ENCODE measurements at regions not wholly inside any gene's neighbourhood (a gene's known extent, or its start where the extent isn't known, plus 50 kb on each side); places are given as distances from the start of the nearest gene placed in this dataset.
A peak's percentile ranks its signal among the peaks of the same experiment; 100 is the strongest.

GRCh38 chr4:147071209-147071740 is 125.6 kb upstream of the TTC29 start:
- H3K4me1 ChIP-seq, result no peaks in the 10 kb centered on the region
- 81% methylated on average over 6 of the region's 6 CpGs for WGBS, 2 donors

GRCh38 chr4:147076179-147076578 is 130.5 kb upstream of the TTC29 start:
- 70 to 86% methylated on average over 2 of the region's 2 CpGs for WGBS, 2 donors
- Histone ChIP-seq H3K27ac (no peak overlapping the region), H3K4me3 (no peak overlapping the region), H3K27me3 (no peaks in the 10 kb centered on the region), H3K36me3 (no peaks in the 10 kb centered on the region), H3K4me1 (peaks cover 0 to 7% (median 0%) of the 10 kb centered on the region in 4 donors), H3K9me3 (peaks cover 0 to 6% (median 0%) of the 10 kb centered on the region in 4 donors)
- no peak for DNase-seq (ENCODE audit: low spot score in 2 of 2)
- TF ChIP-seq EP300 (IDR thresholded peaks at IDR 0.05) (no peak), POLR2A (IDR thresholded peaks at IDR 0.05) (no peak), CTCF (IDR thresholded peaks at IDR 0.05) (no peak)

More at GRCh38 chr4:147071209-147071740, 125.6 kb upstream of the TTC29 start:
- no peak for TF ChIP-seq POLR2A (IDR thresholded peaks at IDR 0.05)
- no peak for TF ChIP-seq CTCF (IDR thresholded peaks at IDR 0.05)
- TF ChIP-seq EP300 (IDR thresholded peaks at IDR 0.05), result no peak
- H3K27ac ChIP-seq, result no peak overlapping the region
- no peak overlapping the region for H3K4me3 ChIP-seq
- no peak for DNase-seq (ENCODE audit: low spot score in 2 of 2)
- H3K9me3 ChIP-seq, result peaks cover 0 to 12% (median 0%) of the 10 kb centered on the region in 4 donors
- H3K27me3 ChIP-seq, result no peaks in the 10 kb centered on the region
- H3K36me3 ChIP-seq, result no peaks in the 10 kb centered on the region

GRCh38 chr4:147076728-147077127 is 131.1 kb upstream of the TTC29 start:
- no peaks in the 10 kb centered on the region for H3K27me3 ChIP-seq
- H3K4me3 ChIP-seq, result no peak overlapping the region
- H3K27ac ChIP-seq, result no peak overlapping the region
- H3K4me1 ChIP-seq, result peaks cover 0 to 7% (median 0%) of the 10 kb centered on the region in 4 donors
- TF ChIP-seq EP300 (IDR thresholded peaks at IDR 0.05) (no peak), CTCF (IDR thresholded peaks at IDR 0.05) (no peak), POLR2A (IDR thresholded peaks at IDR 0.05) (no peak)
- no peaks in the 10 kb centered on the region for H3K36me3 ChIP-seq
- DNase-seq (ENCODE audit: low spot score in 2 of 2), result no peak
- peaks cover 0 to 6% (median 0%) of the 10 kb centered on the region in 4 donors for H3K9me3 ChIP-seq

GRCh38 chr4:147078362-147078761 is 132.7 kb upstream of the TTC29 start:
- H3K4me1 ChIP-seq, result peaks cover 0 to 7% (median 0%) of the 10 kb centered on the region in 4 donors
- TF ChIP-seq CTCF (IDR thresholded peaks at IDR 0.05) (no peak), POLR2A (IDR thresholded peaks at IDR 0.05) (no peak), EP300 (IDR thresholded peaks at IDR 0.05) (no peak)
- no peak for DNase-seq (ENCODE audit: low spot score in 2 of 2)
- no peaks in the 10 kb centered on the region for H3K36me3 ChIP-seq
- H3K9me3 ChIP-seq, result no peaks in the 10 kb centered on the region
- no peak overlapping the region for H3K4me3 ChIP-seq
- no peaks in the 10 kb centered on the region for H3K27me3 ChIP-seq
- H3K27ac ChIP-seq, result peak overlapping the region in 1 of 4 donors; percentile 6

- H3K36me3 ChIP-seq, result no peaks in the 10 kb centered on the region
- H3K9me3 ChIP-seq, result no peaks in the 10 kb centered on the region
- TF ChIP-seq POLR2A (IDR thresholded peaks at IDR 0.05) (no peak), CTCF (IDR thresholded peaks at IDR 0.05) (no peak)
- H3K4me1 ChIP-seq, result peaks cover 0 to 7% (median 0%) of the 10 kb centered on the region in 4 donors
- H3K27ac ChIP-seq, result peak overlapping the region in 1 of 4 donors; percentile 6
- WGBS, 2 donors, result 49 to 56% methylated on average over 17 of the region's 17 CpGs
- H3K4me3 ChIP-seq, result no peak overlapping the region
- DNase-seq (ENCODE audit: low spot score in 2 of 2), result no peak
- H3K27me3 ChIP-seq, result no peaks in the 10 kb centered on the region
Measured at GRCh38 chr4:147078875-147079658, 133.4 kb upstream of the TTC29 start.

Measured in tibial nerve (tissue), 4 donors.